Fibroblast of mammary gland (primary cell): ENCODE measurements at regions not wholly inside any gene's neighbourhood (a gene's known extent, or its start where the extent isn't known, plus 50 kb on each side); places are given as distances from the start of the nearest gene placed in this dataset.

Source experiments
- DNase-seq: peaks from one replicate; pipeline ENCODE4 v3.0.0-alpha.2; 2010; ENCODE audit warnings: low read depth
- H3K4me3 ChIP-seq: 2 replicates; pipeline ENCODE4 v1.5.1; 2011; ENCODE audit warnings: low read depth, mild to moderate bottlenecking, low read length, moderate library complexity; ENCODE audit not compliant: control insufficient read depth
- TF ChIP-seq, protein P1 (sequence below): conservative IDR thresholded peaks from 2 replicates; pipeline ENCODE4 v1.5.1; 2011; ENCODE audit warnings: low read depth, low read length, inconsistent platforms; ENCODE audit not compliant: control insufficient read depth, insufficient read depth

DNA sequence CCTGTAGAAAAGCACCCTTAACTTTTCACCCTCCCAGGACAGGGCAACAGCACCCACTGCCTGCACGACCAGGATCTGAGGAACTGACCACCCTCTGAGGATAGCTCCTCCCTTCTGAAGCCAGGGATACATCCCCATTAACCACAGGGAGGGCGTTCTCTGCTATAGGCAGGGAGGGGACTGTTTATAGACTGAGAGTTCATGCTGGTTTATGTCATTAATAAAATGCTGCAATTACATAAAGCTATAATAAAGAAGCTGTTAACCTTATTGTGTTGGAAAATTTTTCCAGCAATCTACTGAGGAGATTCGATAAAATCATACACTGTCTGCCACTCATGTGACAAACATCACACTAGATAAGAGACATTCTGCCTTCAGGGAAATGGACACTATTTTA is 232.4 kb upstream of the SFSWAP start:
- TF ChIP-seq, protein P1, sequence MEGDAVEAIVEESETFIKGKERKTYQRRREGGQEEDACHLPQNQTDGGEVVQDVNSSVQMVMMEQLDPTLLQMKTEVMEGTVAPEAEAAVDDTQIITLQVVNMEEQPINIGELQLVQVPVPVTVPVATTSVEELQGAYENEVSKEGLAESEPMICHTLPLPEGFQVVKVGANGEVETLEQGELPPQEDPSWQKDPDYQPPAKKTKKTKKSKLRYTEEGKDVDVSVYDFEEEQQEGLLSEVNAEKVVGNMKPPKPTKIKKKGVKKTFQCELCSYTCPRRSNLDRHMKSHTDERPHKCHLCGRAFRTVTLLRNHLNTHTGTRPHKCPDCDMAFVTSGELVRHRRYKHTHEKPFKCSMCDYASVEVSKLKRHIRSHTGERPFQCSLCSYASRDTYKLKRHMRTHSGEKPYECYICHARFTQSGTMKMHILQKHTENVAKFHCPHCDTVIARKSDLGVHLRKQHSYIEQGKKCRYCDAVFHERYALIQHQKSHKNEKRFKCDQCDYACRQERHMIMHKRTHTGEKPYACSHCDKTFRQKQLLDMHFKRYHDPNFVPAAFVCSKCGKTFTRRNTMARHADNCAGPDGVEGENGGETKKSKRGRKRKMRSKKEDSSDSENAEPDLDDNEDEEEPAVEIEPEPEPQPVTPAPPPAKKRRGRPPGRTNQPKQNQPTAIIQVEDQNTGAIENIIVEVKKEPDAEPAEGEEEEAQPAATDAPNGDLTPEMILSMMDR, result no peak
- no peak overlapping the region for H3K4me3 ChIP-seq
- no peak for DNase-seq

DNA sequence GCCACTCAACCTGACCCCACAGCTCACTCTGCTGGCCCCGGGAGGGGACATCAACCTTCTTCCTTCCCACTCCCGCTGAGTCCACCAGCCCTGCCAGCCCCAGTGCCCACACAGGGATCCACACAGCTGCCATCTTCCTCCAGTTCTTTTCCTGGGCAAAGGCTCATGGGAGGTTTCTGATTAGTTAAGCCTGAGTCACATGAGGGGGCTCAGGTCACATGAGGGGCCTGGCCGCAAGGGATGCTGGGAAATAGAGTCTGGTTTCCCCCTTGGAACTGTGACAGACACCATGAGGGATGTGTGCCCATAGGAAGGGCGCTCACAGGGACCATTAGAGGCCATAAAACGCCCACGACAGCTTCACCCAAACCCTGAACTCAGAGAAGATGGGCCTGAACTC is 228.7 kb upstream of the SFSWAP start:
- DNase-seq, result no peak
- H3K4me3 ChIP-seq, result no peak overlapping the region
- TF ChIP-seq, protein P1, result no peak

DNA sequence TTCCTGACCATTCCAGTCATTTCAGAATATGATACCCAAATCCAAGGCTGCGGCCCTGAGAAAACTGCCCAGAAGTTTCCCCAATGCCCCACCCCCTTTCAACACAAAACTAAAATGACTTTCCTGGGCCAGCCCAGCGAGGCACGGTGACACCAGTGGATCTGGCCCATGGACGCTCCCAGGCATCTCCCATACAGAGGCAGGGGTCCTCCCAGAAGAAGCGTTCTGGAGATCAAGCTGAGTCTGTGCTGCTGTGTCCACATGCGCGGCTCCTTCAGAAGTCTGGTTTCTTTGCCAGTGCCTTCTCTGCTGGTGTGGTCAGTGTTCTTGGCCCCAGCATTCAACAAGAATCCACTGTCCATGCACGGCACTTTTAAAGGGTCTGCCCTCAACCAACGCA is 228.2 kb upstream of the SFSWAP start:
- TF ChIP-seq, protein P1, result no peak
- no peak overlapping the region for H3K4me3 ChIP-seq
- DNase-seq, result no peak

DNA sequence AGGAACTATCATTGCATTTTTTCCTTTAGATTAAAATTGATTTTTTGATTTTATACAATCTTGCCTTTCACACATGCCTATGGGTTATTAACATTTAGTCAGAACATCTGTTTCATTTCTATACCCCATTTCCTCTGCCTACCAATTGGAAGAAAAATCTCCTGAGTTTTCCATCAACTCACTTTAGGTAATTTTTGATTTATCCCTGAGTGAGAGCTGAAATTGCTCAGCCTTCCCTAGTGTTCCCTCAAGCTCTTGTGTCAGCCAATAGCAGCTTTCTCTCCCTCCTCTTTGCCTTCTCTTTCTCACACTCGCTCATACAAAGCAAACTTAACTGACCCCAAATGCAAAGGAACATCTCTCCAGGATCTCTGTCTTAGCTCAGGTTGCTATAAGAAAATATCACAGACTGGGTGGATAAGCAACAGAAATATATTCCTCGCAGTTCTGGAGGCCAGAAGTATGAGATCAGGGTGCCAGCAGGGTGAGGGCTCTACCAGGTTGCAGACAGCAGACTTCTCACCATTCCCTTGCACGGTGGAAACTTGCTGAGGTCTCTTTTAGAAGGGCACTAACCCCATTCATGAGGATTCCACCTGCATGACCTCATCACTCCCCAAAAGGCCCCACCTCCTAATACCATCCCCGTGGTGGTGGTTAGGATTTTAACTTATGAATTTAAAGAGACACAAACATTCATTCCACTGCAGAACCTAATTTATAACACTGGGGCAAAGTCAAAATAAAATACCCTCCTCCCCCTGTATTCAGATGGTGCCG is 224.2 kb upstream of the SFSWAP start:
- no peak overlapping the region for H3K4me3 ChIP-seq
- TF ChIP-seq, protein P1, result no peak
- DNase-seq, result no peak

DNA sequence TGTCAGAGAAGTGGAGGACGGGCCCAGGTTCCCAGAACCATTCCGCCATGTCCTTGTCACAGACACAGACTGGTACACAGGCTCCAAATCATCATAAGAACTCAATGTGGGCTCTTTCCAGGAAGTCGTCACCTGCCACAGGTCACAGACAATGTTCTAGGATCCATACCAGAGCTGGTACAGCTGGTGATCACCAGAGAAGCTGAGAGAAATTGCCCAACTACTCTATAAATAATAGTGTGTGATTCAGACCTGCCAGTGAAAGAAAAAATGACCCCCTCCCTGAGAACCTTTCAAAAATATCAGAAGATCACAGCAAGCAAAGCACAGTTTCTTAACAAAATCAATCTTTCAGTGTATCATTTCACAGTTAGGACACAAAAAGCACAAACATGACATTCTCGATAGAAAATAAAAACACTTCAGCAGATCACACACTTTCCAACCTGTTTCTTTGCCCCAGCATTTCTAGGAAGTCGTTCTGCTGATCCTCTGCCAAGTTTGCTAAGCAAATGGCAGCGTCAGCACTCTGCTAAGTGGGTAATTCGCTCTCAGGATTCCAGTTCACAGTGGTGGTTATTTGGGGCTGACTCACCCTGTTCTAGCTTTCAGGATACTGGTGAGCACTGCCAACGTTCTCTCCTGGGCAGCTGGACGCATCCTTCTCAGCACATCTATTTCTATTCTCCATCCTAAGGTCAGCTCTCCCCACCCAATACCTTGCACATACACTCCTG is 223.3 kb upstream of the SFSWAP start:
- TF ChIP-seq, protein P1, result no peak
- peak; percentile 3 for DNase-seq
- no peak overlapping the region for H3K4me3 ChIP-seq

DNA sequence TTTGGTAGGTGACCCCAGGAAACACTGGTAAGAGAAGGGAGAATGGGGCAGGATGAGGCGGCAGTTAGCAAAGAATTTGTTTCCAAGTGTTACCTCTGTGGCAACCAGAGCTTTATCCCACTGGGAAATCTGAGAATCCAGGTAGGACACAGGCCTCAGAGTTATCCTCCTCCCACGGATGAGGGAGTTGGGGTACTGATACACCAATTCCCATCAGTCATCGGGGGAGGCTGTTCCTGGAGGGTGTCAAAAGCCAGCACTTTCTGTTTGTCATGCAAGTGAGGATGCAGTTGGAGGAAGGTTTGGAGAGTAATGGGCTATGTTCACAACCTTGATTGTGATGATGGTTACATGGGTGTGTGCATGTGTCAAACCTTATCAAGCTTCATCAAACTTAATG is 221.2 kb upstream of the SFSWAP start:
- TF ChIP-seq, protein P1, result no peak
- no peak overlapping the region for H3K4me3 ChIP-seq
- DNase-seq, result no peak
